SH-SY5Y (cell line): ENCODE measurements at regions not wholly inside any gene's neighbourhood (a gene's known extent, or its start where the extent isn't known, plus 50 kb on each side); places are given as distances from the start of the nearest gene placed in this dataset.

ENCODE experiments used
- GATA2 ChIP-seq: IDR thresholded peaks from 2 replicates; pipeline ENCODE4 v1.6.1; 2011; ENCODE audit warnings: mild to moderate bottlenecking, low read depth, low read length
- GATA3 ChIP-seq: IDR thresholded peaks from 2 replicates; pipeline ENCODE4 v1.6.1; 2011; ENCODE audit warnings: low read depth, mild to moderate bottlenecking, low read length, moderate library complexity

DNA sequence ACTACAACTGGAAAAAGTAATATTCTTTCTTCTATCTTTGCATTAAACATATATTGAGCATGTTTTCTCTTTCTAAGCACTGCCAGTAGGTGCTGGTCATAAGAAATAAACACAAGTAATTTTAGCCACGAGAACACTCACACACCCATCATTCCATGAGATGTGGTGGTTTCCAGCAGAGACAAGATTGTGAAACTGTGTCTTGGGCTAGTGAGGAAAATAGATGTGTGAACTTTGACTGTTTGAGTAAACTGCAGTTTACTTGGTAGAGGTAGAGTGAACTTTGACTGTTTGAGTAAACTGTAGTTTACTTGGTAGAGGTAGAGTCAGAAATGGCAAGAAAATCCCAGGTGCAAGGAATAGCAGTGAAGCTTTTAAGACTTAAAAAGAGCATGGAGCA lies 300.9 kb upstream of the HS3ST1 start:
- TF ChIP-seq GATA3 (no peak), GATA2 (no peak)
